GM18873 (cell line): ENCODE measurements at regions not wholly inside any gene's neighbourhood (a gene's known extent, or its start where the extent isn't known, plus 50 kb on each side); places are given as distances from the start of the nearest gene placed in this dataset.
"Not testable (repeated sequence)": the region's sequence is repeated elsewhere in the genome, so short reads cannot be mapped to it uniquely, and the experiment has no call there.

ENCODE experiments used
- ATAC-seq: cut with Tn5 transposase; IDR thresholded peaks from one replicate; pipeline ENCODE4 v1.9.1; 2021; ENCODE audit warnings: mild to moderate bottlenecking, moderate library complexity, moderate number of reproducible peaks; ENCODE audit not compliant: unreplicated experiment, low FRiP score

DNA sequence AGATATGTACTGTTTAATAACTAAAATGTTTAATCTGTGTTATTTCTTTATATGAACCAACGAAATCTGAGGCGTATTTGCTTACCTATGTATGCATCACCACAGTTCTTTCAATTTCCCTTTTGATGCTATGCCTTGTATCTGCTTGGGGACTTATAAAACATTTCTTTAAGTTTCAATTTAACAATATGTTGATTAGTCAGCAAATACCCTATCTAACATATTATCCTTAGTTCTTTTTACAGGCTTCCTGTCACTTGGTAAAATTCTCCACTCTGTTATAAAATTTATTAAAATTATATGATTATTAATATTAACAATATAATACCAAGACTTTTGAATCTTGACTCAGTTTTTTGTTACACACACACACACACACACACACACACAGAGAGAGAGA, 174.3 kb downstream of the CPS1 start:
- no peak for ATAC-seq

DNA sequence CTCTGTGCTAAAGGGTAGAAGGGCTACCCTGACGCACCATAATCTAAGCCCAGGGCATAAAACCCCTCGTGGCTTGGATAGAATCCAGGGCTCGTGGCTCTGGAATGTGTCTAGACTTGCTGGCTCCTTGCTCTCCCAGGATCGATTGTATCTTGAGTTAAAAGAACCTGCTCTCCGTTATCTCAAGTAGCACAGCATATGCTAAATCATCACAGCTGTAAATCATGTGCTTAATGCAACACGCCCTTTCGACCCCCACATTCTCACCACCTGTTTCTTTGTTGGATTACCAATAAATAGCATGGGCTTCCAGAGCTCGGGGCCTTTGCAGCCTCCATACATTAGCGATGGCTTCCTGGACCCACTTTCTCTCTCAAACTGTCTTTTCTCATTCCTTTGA, 190.4 kb downstream of the CPS1 start:
- ATAC-seq: not testable (repeated sequence)

GRCh38 chr2:210752532-210752931, 196.1 kb downstream of the CPS1 start:
- no peak for ATAC-seq

DNA sequence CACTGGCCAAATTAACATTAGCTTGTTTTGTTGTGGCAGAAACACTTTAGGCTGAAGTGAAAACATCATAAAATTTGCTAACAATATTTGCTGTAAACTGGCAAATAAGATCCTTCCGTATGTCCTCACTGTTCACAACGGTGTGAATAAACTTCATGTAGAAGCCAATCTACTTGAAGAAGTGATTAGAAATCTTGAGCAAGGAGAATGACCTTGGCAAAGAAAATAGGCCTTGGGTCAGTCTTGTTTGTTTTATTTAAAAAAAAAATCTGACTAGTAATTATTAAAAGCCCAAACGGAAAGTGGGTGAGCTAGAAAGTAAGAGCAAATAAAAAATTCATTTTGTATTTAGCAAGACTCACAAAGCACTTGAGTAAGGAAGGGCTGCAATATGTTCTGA, 197.0 kb downstream of the CPS1 start:
- no peak for ATAC-seq

DNA sequence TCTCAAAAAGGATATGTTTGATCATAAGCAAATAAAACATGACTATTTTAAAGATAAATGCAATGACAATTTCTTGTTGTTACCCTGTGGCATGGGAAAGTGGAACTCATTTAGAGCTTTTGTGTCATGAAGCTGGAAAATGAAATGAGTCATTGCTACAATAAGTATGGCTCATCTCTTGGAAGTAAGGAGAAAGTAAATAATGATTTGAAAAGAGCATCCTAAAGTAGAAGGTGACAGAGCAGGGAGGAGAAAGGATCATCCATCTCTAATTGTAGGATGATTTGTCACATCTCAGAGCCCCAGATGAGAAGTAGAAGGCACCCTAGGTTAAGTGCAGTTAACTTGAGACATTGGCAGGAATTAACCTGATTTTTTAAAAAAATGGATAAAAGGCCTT, 200.5 kb downstream of the CPS1 start:
- no peak for ATAC-seq

- ATAC-seq: no peak
Observed at GRCh38 chr2:210762604-210763588, 206.5 kb downstream of the CPS1 start.

DNA sequence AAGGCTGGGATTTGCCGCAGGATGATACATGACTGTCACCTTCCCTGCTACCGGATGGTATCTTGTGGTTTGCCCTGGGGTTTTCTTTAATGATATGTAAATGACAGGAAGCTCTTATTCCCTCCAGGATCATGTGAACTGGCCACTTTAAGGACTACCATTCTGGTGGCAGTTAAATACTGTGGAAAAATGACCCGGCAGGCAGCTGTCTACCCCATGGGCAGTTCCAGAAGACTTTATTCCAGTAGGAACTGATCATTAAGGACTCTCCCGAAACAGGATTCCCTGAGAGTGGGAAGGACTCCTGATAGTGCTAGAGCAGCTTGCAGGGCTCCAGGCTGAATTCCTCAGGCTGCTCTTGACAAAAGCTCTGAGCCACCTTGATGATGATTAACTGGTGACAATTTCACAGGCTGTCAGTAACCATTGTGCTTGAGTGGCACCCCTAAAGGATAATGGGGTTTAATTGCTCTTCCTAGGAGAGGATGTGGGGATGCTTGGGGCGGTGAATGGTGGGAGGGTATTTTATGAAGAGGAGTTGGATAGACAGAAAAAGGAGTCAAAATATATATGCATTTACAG, 212.0 kb downstream of the CPS1 start:
- no peak for ATAC-seq

DNA sequence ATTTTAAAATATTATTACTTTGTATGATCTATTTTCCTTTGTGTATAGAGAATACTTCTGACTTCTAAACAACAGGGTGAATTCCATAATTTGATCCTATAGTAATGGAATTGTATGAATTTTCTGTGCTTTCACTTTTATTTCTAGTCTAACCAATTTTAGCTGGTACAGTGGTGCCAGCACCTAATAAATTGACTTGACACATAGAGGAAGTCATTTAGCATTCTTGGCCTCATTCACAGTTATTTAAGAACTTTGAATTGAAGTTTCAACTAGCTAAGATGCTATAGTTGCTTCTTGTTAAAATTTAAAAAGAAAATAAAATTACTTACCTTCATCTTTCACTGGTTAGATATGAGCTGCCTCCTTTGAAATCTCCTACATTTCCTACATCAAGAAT, 220.4 kb downstream of the CPS1 start:
- ATAC-seq: no peak

DNA sequence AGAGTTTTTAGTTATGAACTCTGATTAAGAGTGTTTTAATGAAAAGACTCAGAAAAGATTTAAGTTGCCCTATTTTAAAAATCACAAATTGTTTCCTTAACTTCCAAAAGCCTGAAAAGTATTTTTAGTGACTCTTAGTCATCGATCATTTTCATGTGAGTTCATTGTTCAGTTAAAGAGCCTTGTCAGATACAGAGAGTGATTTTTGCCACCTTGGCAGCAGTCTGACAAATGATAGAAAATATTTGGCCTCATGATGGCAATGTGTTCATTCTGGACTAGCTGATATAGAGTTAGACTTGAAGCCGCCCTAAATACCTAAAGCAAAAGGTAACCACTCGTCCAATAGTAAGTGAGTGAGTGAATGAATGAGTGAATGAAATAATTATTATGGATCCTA, 225.8 kb downstream of the CPS1 start:
- no peak for ATAC-seq

- not testable (repeated sequence) for ATAC-seq
Observed at GRCh38 chr2:210787831-210788230, 231.4 kb downstream of the CPS1 start.

DNA sequence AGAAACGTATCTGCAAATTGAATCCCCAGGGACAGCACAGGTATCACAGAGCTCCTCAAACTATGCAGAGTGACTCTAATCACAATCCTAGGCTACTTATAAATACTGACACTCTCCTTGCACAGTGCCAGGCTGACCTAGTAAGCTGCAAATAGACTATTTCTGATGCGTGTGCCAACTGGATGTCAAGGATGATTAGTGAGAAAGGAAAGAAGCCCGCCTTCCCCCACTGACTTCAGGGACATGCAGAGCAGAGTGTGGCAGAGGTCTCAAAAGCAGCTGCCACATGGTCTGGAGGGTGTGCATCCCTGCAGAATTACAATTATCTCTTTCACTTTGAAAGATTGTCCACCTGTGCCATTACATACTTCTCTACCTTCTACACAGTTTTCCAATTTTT, 235.6 kb downstream of the CPS1 start:
- ATAC-seq: no peak

DNA sequence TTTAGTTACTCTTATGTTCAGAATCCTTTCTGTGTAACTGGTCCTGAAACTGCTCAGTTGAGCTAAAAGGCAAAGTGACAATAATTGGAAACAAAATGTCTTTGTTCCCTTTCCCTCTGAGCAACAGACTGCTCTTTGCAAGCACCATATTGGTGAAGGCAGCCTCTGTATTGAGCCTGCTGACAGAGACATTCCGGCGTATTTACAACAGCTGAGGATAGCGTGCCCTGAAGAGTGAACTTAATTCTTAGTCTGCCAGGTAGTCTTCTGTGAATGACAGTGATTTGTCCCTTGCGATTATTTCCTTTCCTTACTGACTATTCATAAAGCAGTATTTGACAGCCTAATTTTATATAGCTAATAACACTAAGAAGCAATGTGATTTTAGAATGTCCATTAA, 239.1 kb downstream of the CPS1 start:
- ATAC-seq: no peak

DNA sequence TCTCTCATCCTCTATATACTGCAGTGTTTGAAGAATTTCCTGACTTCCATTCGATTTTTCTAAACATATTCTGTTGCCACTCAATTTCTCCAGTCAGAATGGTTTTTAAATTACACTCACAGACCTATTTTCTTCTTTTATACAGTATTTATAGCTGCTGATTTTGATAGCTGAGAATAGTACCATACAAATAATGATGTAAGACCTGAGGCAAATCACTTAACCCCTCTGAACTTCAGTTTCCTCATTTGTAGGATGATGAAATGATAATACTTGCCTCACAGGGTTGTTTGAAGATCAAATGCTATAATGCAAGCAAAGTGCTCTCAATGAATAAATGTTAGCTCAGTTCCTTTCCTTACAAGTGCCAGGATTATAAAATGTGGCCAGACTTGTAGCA, 241.8 kb downstream of the CPS1 start:
- no peak for ATAC-seq

- no peak for ATAC-seq
Observed at GRCh38 chr2:210814251-210815025, 258.0 kb downstream of the CPS1 start.

DNA sequence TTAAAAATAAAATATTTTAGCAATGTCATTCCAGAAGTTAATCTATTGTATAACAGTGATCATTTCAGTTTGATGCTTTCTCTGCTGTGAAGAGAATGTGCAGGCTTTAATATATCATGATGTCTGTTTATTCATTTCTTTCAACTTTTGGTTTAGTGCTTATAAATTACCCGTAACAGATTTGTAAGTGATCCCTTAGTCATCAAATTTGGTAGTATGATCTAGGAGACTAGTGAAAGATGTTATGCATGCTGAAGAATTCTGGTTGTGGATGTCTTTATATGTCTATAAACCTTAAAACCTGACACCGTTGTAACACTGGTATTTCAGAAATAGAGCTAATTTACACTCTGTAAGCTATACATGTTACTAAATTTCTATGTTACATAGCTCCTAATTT, 260.4 kb downstream of the CPS1 start:
- no peak for ATAC-seq

- ATAC-seq: no peak
Observed at GRCh38 chr2:210818473-210818872, 262.1 kb downstream of the CPS1 start.

DNA sequence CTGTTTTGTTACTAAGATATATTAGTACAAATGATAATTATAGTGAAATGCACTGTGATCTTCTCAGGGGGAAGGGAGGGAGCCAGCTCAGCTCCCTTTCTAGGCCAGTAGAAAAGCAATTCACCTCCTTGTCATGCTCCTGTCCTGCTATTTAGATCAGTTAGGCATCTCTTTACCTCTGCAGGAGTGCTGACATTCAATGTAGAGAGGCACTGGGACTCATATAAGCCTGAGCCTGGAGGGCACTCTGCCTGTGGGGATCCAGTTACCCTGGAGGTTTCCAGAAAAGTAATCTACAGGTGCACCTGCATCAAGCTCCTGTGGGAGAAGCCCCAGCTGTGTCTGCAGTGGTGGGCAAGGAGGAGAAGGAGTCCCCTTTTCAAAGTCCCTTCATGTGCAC, 277.0 kb downstream of the CPS1 start:
- no peak for ATAC-seq

DNA sequence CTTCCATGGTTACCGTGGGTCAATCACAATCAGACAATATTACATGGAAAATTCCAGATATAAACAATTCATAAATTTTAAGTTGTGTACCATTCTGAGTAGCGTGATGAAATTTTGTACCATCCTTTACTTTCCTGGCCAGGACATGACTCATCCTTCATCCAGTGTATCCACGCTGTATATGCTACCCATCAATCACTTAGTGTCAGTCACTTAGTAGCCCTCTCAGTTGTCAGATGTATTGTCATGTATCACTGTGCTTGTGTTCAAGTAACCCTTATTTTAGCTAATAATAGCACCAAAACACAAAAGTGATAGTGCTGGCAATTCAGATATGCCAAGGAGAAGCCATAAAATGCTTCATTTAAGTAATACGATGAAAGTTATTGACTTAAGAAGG, 282.6 kb downstream of the CPS1 start:
- ATAC-seq: no peak

DNA sequence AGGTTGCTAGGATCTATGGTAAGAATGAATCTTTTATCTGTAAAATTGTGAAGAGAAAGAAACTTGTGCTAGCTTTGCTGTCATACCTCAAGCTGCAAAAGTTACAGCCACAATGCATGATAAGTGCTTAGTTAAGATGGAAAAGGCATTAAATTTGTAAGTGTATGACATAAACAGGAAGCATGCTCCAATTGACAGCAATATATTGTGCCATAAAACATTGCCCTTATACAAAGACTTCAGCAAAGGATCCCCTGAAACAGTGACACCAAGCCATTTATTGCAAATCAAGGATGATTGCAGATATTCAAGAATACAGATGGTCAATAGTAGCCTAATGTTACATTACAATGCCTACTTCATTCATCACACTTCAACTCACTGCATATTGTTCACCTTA, 283.1 kb downstream of the CPS1 start:
- no peak for ATAC-seq

DNA sequence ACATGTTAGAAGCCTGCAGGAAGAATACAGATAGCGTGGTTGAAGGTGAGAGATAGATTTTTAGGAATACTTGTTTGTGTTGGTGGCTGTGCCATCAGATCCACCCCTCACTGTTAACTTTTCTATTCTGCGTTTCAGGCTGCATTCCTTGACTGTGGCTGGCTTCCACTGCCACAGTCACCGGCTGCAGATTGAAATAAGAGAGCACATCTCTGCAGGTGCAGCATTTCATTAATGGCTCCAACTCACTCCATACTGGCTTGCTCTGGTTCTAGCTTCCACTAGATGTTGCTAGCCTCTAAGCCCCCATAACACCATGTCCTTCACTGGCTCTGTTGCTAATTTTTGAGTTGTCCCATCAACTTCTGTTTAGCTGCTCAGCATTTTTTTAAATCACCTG, 286.5 kb downstream of the CPS1 start:
- no peak for ATAC-seq

DNA sequence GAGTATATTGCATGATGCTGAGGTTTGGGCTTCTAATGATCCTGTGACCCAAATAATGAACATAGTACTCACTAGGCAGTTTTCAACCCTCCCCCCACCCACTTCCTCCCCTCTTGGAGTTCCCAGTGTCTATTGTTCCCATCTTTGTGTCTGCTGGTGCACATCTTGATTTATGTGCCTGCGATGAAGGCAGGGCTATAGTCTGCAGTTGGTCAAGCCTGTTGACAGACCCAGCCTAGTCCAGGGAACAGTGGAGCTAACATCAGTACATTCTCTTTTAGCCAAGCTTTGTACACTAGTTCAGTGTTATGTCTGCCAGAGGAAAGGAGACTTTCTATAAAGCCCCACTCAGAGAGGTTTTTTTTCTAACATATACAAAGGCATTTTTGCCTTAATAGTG, 287.6 kb downstream of the CPS1 start:
- ATAC-seq: no peak
